NCI-H2196 (cell line): ENCODE measurements at regions not wholly inside any gene's neighbourhood (a gene's known extent, or its start where the extent isn't known, plus 50 kb on each side); places are given as distances from the start of the nearest gene placed in this dataset.
"Not testable (repeated sequence)": the region's sequence is repeated elsewhere in the genome, so short reads cannot be mapped to it uniquely, and the experiment has no call there.

ENCODE experiments used
- DNase-seq: peaks from one replicate; lab custom pipeline; 2025; ENCODE audit not compliant: unreplicated experiment; lab: John Stamatoyannopoulos, UW

- DNase-seq = no peak
Measured at GRCh38 chr21:15932726-15933125, 202.9 kb downstream of the USP25 start.

- no peak for DNase-seq
Measured at GRCh38 chr21:15935530-15935929, 205.7 kb downstream of the USP25 start.

GRCh38 chr21:15943009-15943666, 213.4 kb downstream of the USP25 start:
- no peak for DNase-seq

- no peak for DNase-seq
Measured at GRCh38 chr21:15947677-15948076, 217.9 kb downstream of the USP25 start.

GRCh38 chr21:15953551-15954116, 223.9 kb downstream of the USP25 start:
- DNase-seq = no peak

- no peak for DNase-seq
Measured at GRCh38 chr21:15964236-15964855, 234.6 kb downstream of the USP25 start.

- no peak for DNase-seq
Measured at GRCh38 chr21:15966231-15966630, 236.4 kb downstream of the USP25 start.

- DNase-seq = no peak
Measured at GRCh38 chr21:15966651-15967050, 236.9 kb downstream of the USP25 start.

GRCh38 chr21:15967661-15968060, 237.9 kb downstream of the USP25 start:
- no peak for DNase-seq

- DNase-seq = no peak
Measured at GRCh38 chr21:15968776-15969310, 239.1 kb downstream of the USP25 start.

- no peak for DNase-seq
Measured at GRCh38 chr21:15976807-15977206, 247.0 kb downstream of the USP25 start.

GRCh38 chr21:15978215-15978738, 248.5 kb downstream of the USP25 start:
- DNase-seq = no peak

GRCh38 chr21:15979493-15979892, 249.7 kb downstream of the USP25 start:
- DNase-seq = not testable (repeated sequence)

GRCh38 chr21:15986277-15986676, 256.5 kb downstream of the USP25 start:
- no peak for DNase-seq

- DNase-seq = no peak
Measured at GRCh38 chr21:15992171-15992570, 262.4 kb downstream of the USP25 start.

- DNase-seq = no peak
Measured at GRCh38 chr21:15993951-15994350, 264.2 kb downstream of the USP25 start.

GRCh38 chr21:15999741-16000140, 270.0 kb downstream of the USP25 start:
- DNase-seq = no peak

- no peak for DNase-seq
Measured at GRCh38 chr21:16002874-16003466, 273.2 kb downstream of the USP25 start.

GRCh38 chr21:16004086-16004485, 274.3 kb downstream of the USP25 start:
- DNase-seq = no peak

GRCh38 chr21:16004523-16004922, 274.7 kb downstream of the USP25 start:
- DNase-seq = no peak

GRCh38 chr21:16005996-16006395, 276.2 kb downstream of the USP25 start:
- DNase-seq = no peak

- DNase-seq = no peak
Measured at GRCh38 chr21:16007943-16008342, 278.2 kb downstream of the USP25 start.
